ENCODE measurements at regions not wholly inside any gene's neighbourhood (a gene's known extent, or its start where the extent isn't known, plus 50 kb on each side); places are given as distances from the start of the nearest gene placed in this dataset.

GRCh38 chr14:22152903-22153302, 436.1 kb downstream of the DAD1 start:
- intact Hi-C loops (cut with DNase I; ENCODE audit: low total_unique reads): no loop called here
- Histone ChIP-seq H3K4me1 (no peaks in the 10 kb centered on the region), H3K27ac (no peak overlapping the region), H3K27me3 (no peaks in the 10 kb centered on the region), H3K4me3 (no peak overlapping the region), H3K36me3 (no peaks in the 10 kb centered on the region), H3K9me3 (no peaks in the 10 kb centered on the region)
- no peak for TF ChIP-seq CTCF (IDR thresholded peaks at IDR 0.05)
- DNase-seq: no peak

DNA sequence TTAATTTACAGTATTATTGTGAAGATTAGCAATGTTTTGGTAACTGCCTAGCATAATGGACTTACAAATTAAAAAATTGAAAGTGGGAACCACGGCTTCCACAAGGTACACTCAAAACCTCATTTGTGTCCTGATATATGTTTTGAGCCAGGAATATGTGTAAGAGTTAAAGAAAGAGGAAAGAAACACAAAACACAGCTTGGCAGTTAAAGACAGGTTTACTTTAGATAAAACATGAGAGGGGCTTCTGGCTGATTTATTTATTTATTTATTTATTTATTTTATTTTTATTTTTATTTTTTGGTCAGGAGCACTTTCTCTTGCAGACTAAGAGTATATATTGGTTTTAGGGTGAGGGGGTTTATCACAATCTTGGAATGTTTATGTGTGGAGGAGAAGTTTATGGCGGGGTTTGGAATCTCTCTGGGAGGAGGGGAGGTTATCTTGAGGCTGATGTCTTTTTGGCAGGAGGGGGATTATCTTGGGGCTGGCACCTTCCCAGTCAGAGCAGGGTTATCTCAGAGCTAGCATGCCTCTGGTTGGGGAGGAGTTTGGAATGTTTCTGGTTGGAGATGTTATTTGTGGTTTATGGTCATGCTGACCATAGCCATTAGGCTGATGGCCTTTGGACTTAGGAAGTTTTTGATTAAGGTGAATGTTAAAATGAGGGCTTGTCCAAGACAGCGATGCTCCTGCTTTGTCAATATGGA, 436.7 kb downstream of the DAD1 start:
- H3K4me1 ChIP-seq: no peaks in the 10 kb centered on the region
- no peak overlapping the region for H3K27ac ChIP-seq
- H3K4me3 ChIP-seq: no peak overlapping the region
- no peaks in the 10 kb centered on the region for H3K9me3 ChIP-seq
- intact Hi-C loops (cut with DNase I; ENCODE audit: low total_unique reads): no loop called here
- H3K27me3 ChIP-seq: no peaks in the 10 kb centered on the region
- no peaks in the 10 kb centered on the region for H3K36me3 ChIP-seq
- DNase-seq: no peak
- TF ChIP-seq CTCF (IDR thresholded peaks at IDR 0.05): no peak

DNA sequence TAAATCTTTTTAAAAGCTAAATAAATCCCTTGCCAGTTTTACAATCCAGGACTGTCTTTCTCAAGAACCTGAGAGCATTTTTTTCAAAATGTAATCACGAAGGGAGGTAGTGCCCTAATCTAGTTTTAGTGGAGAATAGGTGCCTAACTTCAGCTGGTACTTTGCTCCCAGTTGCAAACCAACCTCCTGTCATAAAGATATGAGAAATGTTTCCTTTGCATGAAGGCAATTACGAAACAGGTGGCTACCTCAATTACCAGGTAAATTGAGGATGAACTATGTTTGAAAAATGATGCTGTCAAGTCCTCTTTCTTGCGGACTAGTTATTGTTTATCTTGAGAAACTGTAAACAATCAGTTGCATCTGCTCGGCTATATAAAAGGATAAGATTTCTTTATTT, 437.9 kb downstream of the DAD1 start:
- H3K27ac ChIP-seq: no peak overlapping the region
- H3K27me3 ChIP-seq: no peaks in the 10 kb centered on the region
- DNase-seq: no peak
- no peaks in the 10 kb centered on the region for H3K4me1 ChIP-seq
- H3K36me3 ChIP-seq: no peaks in the 10 kb centered on the region
- TF ChIP-seq CTCF (IDR thresholded peaks at IDR 0.05): no peak
- intact Hi-C loops (cut with DNase I; ENCODE audit: low total_unique reads): no loop called here
- H3K4me3 ChIP-seq: no peak overlapping the region
- no peaks in the 10 kb centered on the region for H3K9me3 ChIP-seq

DNA sequence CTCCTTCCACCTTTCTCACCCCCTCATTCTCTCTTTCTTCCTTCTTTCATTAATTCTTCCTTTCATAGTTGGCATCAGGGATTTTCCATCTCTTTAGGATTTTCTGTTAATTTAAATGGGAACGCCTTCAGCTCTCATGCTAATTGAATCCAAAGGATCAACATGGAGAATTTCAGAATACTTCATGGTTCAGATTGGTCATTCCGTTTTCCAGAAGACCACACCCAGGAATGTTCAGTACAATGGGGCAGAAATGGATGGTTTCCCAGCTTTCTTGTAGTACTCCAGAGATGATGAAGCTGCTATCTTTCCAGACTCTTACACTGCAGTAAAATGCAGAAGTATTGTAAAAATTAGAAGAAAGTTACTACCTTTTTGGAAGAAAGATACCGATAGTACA, 440.0 kb downstream of the DAD1 start:
- no peak overlapping the region for H3K27ac ChIP-seq
- no peaks in the 10 kb centered on the region for H3K27me3 ChIP-seq
- H3K4me1 ChIP-seq: no peaks in the 10 kb centered on the region
- no peaks in the 10 kb centered on the region for H3K36me3 ChIP-seq
- no peak for DNase-seq
- TF ChIP-seq CTCF (IDR thresholded peaks at IDR 0.05): no peak
- H3K4me3 ChIP-seq: no peak overlapping the region
- intact Hi-C loops (cut with DNase I; ENCODE audit: low total_unique reads): no loop called here
- no peaks in the 10 kb centered on the region for H3K9me3 ChIP-seq

GRCh38 chr14:22147716-22148115, 441.3 kb downstream of the DAD1 start:
- no peak overlapping the region for H3K27ac ChIP-seq
- H3K4me3 ChIP-seq: no peak overlapping the region
- intact Hi-C loops (cut with DNase I; ENCODE audit: low total_unique reads): no loop called here
- no peaks in the 10 kb centered on the region for H3K4me1 ChIP-seq
- no peaks in the 10 kb centered on the region for H3K36me3 ChIP-seq
- no peaks in the 10 kb centered on the region for H3K9me3 ChIP-seq
- no peaks in the 10 kb centered on the region for H3K27me3 ChIP-seq
- TF ChIP-seq CTCF (IDR thresholded peaks at IDR 0.05): no peak
- no peak for DNase-seq

DNA sequence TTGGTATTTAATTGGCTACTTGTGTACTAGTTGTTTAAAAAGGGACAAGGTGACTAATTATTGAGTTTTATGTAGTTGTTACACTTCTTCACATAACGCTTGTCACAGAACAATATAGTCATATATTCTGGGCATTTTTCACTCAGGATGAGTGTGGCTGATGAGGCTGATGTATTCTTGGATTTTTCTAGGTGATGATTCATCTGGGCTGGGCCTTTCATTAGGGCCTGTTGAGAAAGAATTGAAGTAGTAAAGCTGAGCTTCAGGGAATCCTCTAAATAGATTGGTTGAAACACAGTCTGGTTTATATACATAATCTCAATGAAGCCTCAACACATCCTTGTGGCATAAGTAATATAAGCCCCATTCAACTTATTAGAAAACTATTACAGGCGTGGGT, 445.7 kb downstream of the DAD1 start:
- Histone ChIP-seq H3K27me3 (no peaks in the 10 kb centered on the region), H3K4me1 (no peaks in the 10 kb centered on the region), H3K27ac (no peak overlapping the region), H3K4me3 (no peak overlapping the region), H3K9me3 (no peaks in the 10 kb centered on the region), H3K36me3 (no peaks in the 10 kb centered on the region)
- no peak for DNase-seq
- intact Hi-C loops (cut with DNase I; ENCODE audit: low total_unique reads): no loop called here
- TF ChIP-seq CTCF (IDR thresholded peaks at IDR 0.05): no peak
